RWPE2 (cell line): ENCODE measurements at regions not wholly inside any gene's neighbourhood (a gene's known extent, or its start where the extent isn't known, plus 50 kb on each side); places are given as distances from the start of the nearest gene placed in this dataset.

Experiments used
- ATAC-seq: fragments of 200-7000 bp; cut with Tn5 transposase; 3 replicates; pipeline ENCODE4 v1.9.1; 2021; ENCODE audit warnings: low read depth
- DNase-seq: peaks from one replicate; pipeline ENCODE4 v3.0.0-alpha.2; 2020; ENCODE audit warnings: low spot score
- H3K27ac ChIP-seq: fragments of 450-650 bp; 2 replicates; pipeline ENCODE4 v1.5.1; 2017; ENCODE audit warnings: mild to moderate bottlenecking; ENCODE audit not compliant: poor library complexity, severe bottlenecking
- H3K27me3 ChIP-seq: fragments of 250-450 bp; sonication (Bioruptor Pico); 2 replicates; pipeline ENCODE4 v1.5.1; 2021; ENCODE audit warnings: mild to moderate bottlenecking, moderate library complexity; ENCODE audit not compliant: insufficient read depth, poor library complexity, severe bottlenecking
- H3K36me3 ChIP-seq: fragments of 250-450 bp; sonication (Bioruptor Pico); 2 replicates; pipeline ENCODE4 v1.5.1; 2020; ENCODE audit warnings: low read depth, mild to moderate bottlenecking, moderate library complexity
- H3K4me1 ChIP-seq: fragments of 250-450 bp; sonication (Bioruptor Pico); 2 replicates; pipeline ENCODE4 v1.5.1; 2021; ENCODE audit warnings: mild to moderate bottlenecking, moderate library complexity; ENCODE audit not compliant: insufficient read depth, poor library complexity, severe bottlenecking
- H3K4me3 ChIP-seq: fragments of 250-450 bp; sonication (Bioruptor Pico); 2 replicates; pipeline ENCODE4 v1.5.1; 2021; ENCODE audit warnings: mild to moderate bottlenecking, moderate library complexity; ENCODE audit not compliant: severe bottlenecking
- H3K9me3 ChIP-seq: fragments of 250-450 bp; sonication (Bioruptor Pico); 2 replicates; pipeline ENCODE4 v1.5.1; 2021; ENCODE audit warnings: mild to moderate bottlenecking, moderate library complexity; ENCODE audit not compliant: severe bottlenecking
- TF ChIP-seq, protein P1 (sequence below): fragments of 450-650 bp; IDR thresholded peaks from one replicate; pipeline ENCODE4 v1.5.1; 2017; ENCODE audit warnings: mild to moderate bottlenecking, moderate library complexity; ENCODE audit not compliant: poor library complexity, severe bottlenecking

DNA sequence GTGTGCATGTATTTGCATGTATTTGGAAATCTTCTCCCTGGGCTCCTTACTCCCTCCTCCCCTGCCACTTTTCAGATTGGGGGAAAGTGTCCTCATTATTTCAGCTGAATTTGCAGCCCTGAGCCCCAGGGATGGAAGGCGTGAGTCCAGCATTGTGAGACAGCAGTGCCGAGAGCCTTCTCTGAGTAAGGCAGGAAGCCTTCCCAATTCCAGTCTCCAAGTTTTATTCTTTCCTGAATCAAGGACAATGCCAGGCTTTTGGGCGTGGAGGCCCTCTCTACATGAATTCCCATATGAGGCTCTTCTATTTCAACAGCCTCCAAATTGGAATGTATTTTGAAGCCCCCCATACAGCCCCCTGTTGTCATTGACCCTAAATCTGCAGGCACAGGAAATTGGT, 163.5 kb downstream of the ACKR3 start:
- H3K27ac ChIP-seq = no peak overlapping the region
- peaks cover 9% of the 10 kb centered on the region for H3K4me1 ChIP-seq
- no peak for DNase-seq
- H3K36me3 ChIP-seq = no peaks in the 10 kb centered on the region
- H3K27me3 ChIP-seq = no peaks in the 10 kb centered on the region
- H3K9me3 ChIP-seq = no peaks in the 10 kb centered on the region
- H3K4me3 ChIP-seq = no peak overlapping the region
- no peak for ATAC-seq
- TF ChIP-seq, protein P1, sequence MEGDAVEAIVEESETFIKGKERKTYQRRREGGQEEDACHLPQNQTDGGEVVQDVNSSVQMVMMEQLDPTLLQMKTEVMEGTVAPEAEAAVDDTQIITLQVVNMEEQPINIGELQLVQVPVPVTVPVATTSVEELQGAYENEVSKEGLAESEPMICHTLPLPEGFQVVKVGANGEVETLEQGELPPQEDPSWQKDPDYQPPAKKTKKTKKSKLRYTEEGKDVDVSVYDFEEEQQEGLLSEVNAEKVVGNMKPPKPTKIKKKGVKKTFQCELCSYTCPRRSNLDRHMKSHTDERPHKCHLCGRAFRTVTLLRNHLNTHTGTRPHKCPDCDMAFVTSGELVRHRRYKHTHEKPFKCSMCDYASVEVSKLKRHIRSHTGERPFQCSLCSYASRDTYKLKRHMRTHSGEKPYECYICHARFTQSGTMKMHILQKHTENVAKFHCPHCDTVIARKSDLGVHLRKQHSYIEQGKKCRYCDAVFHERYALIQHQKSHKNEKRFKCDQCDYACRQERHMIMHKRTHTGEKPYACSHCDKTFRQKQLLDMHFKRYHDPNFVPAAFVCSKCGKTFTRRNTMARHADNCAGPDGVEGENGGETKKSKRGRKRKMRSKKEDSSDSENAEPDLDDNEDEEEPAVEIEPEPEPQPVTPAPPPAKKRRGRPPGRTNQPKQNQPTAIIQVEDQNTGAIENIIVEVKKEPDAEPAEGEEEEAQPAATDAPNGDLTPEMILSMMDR = no peak

DNA sequence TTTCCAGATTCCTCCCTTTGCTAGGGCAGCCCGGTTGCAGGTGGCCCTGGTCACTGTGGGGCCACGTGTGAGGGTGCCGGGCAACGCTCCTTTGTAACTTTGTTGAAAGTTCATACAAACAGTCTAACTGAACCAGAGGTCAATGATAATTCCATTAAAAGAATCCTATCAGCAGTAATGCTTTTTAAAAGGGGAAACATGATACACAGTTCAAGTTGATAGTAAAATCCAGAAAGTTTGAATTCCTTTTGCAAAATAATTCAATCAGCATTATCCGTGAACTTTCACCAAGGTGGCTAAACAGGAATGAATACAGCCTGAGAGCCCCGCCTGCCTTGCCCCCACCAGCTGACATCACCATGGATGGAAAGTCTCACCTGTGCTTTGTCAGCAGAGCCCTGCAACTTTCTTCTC, 166.2 kb downstream of the ACKR3 start:
- TF ChIP-seq, protein P1 = no peak
- no peaks in the 10 kb centered on the region for H3K27me3 ChIP-seq
- ATAC-seq (no peak), DNase-seq (no peak)
- H3K9me3 ChIP-seq = no peaks in the 10 kb centered on the region
- H3K36me3 ChIP-seq = no peaks in the 10 kb centered on the region
- H3K27ac ChIP-seq = no peak overlapping the region
- H3K4me3 ChIP-seq = no peak overlapping the region
- peaks cover 9% of the 10 kb centered on the region for H3K4me1 ChIP-seq

DNA sequence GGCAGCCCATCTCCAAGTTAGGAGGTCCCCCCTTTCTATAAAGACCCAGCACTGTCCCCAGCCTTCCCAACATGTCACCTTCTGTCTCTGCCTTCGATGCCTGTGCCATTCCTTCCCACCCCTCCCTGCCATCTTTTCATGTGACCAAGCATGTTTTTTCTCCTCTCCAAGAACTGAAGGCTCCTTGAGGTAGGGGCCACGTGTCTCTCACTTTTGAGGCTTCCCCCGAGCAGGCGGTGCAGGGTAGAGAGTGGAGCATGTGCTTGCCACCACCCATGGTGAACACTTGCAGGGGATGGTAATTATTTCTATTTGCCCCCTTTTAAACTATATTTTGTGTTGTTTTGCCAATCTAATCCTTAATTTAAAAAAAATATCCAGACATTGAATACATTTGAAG, 168.4 kb downstream of the ACKR3 start:
- no peak overlapping the region for H3K4me3 ChIP-seq
- no peaks in the 10 kb centered on the region for H3K36me3 ChIP-seq
- no peak overlapping the region for H3K27ac ChIP-seq
- DNase-seq (no peak), ATAC-seq (no peak)
- TF ChIP-seq, protein P1 = no peak
- H3K27me3 ChIP-seq = no peaks in the 10 kb centered on the region
- H3K4me1 ChIP-seq = no peaks in the 10 kb centered on the region
- H3K9me3 ChIP-seq = no peaks in the 10 kb centered on the region

DNA sequence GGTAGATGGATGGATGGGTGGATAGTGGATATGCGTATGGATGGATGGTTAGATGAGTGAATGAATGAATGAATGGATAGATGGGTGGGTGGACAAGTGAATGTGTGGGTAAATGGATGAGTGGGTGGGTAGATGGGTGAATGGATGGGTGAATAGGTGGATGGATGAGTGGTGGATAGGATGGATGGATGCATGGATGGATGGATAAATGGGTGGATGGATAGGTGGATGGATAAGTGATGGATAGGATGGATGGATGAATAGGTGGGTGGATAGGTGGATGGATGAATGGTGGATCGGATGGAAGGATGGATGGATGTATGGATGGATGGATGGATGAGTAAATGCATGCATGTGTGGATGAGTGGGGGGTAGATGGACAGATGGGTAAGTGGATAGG, 169.3 kb downstream of the ACKR3 start:
- ATAC-seq (no peak), DNase-seq (no peak)
- Histone ChIP-seq H3K36me3 (no peaks in the 10 kb centered on the region), H3K4me1 (no peaks in the 10 kb centered on the region), H3K9me3 (no peaks in the 10 kb centered on the region), H3K27ac (no peak overlapping the region), H3K4me3 (no peak overlapping the region), H3K27me3 (no peaks in the 10 kb centered on the region)
- TF ChIP-seq, protein P1 = no peak

DNA sequence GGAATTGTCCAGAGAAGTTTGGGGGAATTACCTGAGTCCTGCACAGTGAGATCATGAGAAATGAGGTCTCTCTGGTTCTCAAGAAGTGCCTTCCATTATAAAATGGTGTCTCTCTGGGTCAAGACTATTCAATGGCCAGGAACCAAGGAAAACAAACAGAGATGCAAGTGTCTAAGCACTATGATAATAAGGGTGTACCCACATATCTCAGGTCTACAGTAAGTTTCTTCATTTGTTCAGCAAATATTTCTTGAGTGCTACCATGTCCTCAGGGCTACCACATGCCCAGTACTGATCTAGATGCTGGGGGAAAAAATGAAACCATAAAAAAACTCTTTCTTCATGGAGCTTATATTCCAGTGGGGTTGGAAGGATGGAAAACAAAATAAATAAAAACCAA, 170.0 kb downstream of the ACKR3 start:
- Histone ChIP-seq H3K4me1 (peaks cover 1% of the 10 kb centered on the region), H3K27me3 (no peaks in the 10 kb centered on the region), H3K4me3 (no peak overlapping the region), H3K9me3 (no peaks in the 10 kb centered on the region), H3K27ac (no peak overlapping the region), H3K36me3 (no peaks in the 10 kb centered on the region)
- DNase-seq (no peak), ATAC-seq (no peak)
- TF ChIP-seq, protein P1 = no peak
